Right cardiac atrium (tissue), 5 donors: ENCODE measurements at regions not wholly inside any gene's neighbourhood (a gene's known extent, or its start where the extent isn't known, plus 50 kb on each side); places are given as distances from the start of the nearest gene placed in this dataset.
"Not testable (repeated sequence)": the region's sequence is repeated elsewhere in the genome, so short reads cannot be mapped to it uniquely, and the experiment has no call there.

Experiments used
- ATAC-seq, 2 donors: fragments of 200-7000 bp; cut with Tn5 transposase; one replicate each; pipeline versions ENCODE4 v1.8.0 to v1.9.1; 2020; ENCODE audit warnings: moderate library complexity in 2 of 2, mild to moderate bottlenecking in 1 of 2
- DNase-seq, 3 donors: peaks; one replicate each; pipeline ENCODE4 v3.0.0-alpha.2; 2020
- H3K27ac ChIP-seq: one replicate; pipeline ENCODE4 v1.5.1; 2013; ENCODE audit warnings: mild to moderate bottlenecking, low read length, control low read depth, moderate library complexity
- H3K27me3 ChIP-seq: one replicate; pipeline ENCODE4 v1.6.1; 2013; ENCODE audit not compliant: control insufficient read depth, insufficient read depth
- H3K4me1 ChIP-seq: one replicate; pipeline ENCODE4 v1.6.1; 2013; ENCODE audit warnings: low read length; ENCODE audit not compliant: control insufficient read depth, insufficient read depth
- H3K4me3 ChIP-seq: one replicate; pipeline ENCODE4 v1.5.1; 2013; ENCODE audit warnings: low read length, control low read depth
- H3K9me3 ChIP-seq: one replicate; pipeline ENCODE4 v1.6.1; 2013; ENCODE audit warnings: low read length; ENCODE audit not compliant: control insufficient read depth
- WGBS: extraction: QIAGEN DNeasy Blood & Tissue Kit; methylation state at CpG from one replicate; pipeline ENCODE4 v1.1.7; 2013; 5-methylcytosine and 5-hydroxymethylcytosine counted together
- intact Hi-C, 4 donors: fragments of 100-400 bp; cut with DNase I; formaldehyde crosslinking; loops; one replicate each; pipeline versions ENCODE4 v1.11.0 to v1.14.0; 2022 to 2023
- donor health status: healthy with polysubstance abuse.
- donor health status: DM: no; HTN: yes; CAD: no.
- donor health status: DM: no; HTN: no; CAD: no.
- donor health status: DM: no; HTN: yes; CAD: no; lungs with severe emphysema.
- donor health status: DM: yes; HTN: yes; CAD: no.

GRCh38 chr2:47964277-47964676 lies 58.0 kb upstream of the FBXO11 start:
- intact Hi-C loops, result no loop called here
- ATAC-seq (no peak), DNase-seq (no peak)
- no peaks in the 10 kb centered on the region for H3K27me3 ChIP-seq
- H3K27ac ChIP-seq, result no peak overlapping the region
- no peaks in the 10 kb centered on the region for H3K4me1 ChIP-seq
- H3K9me3 ChIP-seq, result no peaks in the 10 kb centered on the region
- no peak overlapping the region for H3K4me3 ChIP-seq

DNA sequence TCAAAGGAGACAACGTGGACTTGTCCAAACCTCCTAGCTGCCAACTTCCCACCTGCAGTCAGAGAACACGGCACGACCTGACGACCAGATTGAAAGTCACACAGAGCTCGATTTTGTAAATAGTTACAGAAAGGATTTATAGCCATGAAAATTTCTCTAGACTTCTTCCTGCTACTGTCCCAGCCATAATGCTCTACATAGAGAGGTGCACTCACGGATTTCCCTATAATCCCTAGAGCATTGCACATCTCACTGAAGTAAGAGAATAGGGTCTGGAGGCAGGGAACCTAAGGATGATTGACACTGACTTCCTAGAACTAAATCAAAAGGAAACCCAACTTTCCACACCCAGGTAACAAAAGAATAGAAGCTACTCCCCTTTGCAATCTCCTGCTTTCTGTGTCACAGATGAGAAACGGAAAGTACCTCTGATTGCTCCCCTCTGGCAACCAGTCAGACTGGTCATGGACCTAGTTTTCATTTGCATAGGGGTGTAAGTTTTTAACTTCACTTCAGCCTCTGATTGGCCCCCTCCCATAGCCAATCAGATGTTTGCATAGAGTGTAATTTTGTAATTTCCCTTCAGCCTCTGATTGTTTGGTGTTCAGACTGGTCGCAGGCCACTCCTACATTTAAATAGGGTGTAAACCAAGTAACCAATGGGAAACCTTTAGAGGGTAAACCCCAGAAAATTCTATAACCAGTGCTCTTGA lies 58.6 kb upstream of the FBXO11 start:
- no peaks in the 10 kb centered on the region for H3K4me1 ChIP-seq
- no peak overlapping the region for H3K4me3 ChIP-seq
- DNase-seq (no peak), ATAC-seq (no peak)
- whole genome bisulfite sequencing, result 85% methylated on average over 8 of the region's 8 CpGs
- H3K9me3 ChIP-seq, result no peaks in the 10 kb centered on the region
- intact Hi-C loops, result no loop called here
- no peak overlapping the region for H3K27ac ChIP-seq
- no peaks in the 10 kb centered on the region for H3K27me3 ChIP-seq

- intact Hi-C loops, DNase-seq, H3K4me1 ChIP-seq, ATAC-seq, H3K9me3 ChIP-seq, H3K27me3 ChIP-seq, H3K4me3 ChIP-seq, H3K27ac ChIP-seq: not testable (repeated sequence)
These were observed 70.4 kb upstream of the FBXO11 start for GRCh38 chr2:47976728-47977127.

- peak; percentile 51 to 71 for ATAC-seq
- no peak overlapping the region for H3K4me3 ChIP-seq
- no peaks in the 10 kb centered on the region for H3K9me3 ChIP-seq
- intact Hi-C loops, result no loop called here
- peaks cover 2% of the 10 kb centered on the region for H3K4me1 ChIP-seq
- H3K27me3 ChIP-seq, result no peaks in the 10 kb centered on the region
- H3K27ac ChIP-seq, result no peak overlapping the region
- DNase-seq, result peak in 2 of 3 donors; percentile 13 to 39
These were observed 77.7 kb upstream of the FBXO11 start for GRCh38 chr2:47984041-47984440.

DNA sequence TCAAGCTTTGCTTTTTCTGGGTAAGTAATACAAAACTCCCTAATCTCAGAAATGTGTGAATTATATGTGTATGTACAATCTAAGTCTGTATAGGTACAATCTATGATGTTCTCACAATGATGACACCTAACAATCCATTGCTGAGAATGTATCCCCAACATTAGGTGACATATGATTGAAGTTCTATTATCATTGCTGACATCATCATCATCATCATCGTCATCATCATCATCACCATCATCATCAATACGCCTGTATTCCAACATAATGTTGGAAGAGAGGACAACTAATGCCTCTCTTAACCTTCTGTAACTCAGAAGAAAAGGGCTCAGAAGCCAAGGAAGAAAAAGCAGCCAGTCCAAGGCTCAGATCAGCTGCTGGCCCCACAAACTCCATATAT lies 84.2 kb upstream of the FBXO11 start:
- Histone ChIP-seq H3K9me3 (no peaks in the 10 kb centered on the region), H3K4me3 (no peak overlapping the region), H3K27ac (no peak overlapping the region), H3K4me1 (no peaks in the 10 kb centered on the region), H3K27me3 (no peaks in the 10 kb centered on the region)
- intact Hi-C loops, result no loop called here
- ATAC-seq, result no peak
- DNase-seq, result no peak
- 95% methylated on average over 2 of the region's 2 CpGs for WGBS

- no peaks in the 10 kb centered on the region for H3K27me3 ChIP-seq
- intact Hi-C loops, result no loop called here
- no peaks in the 10 kb centered on the region for H3K4me1 ChIP-seq
- ATAC-seq, result no peak
- H3K4me3 ChIP-seq, result no peak overlapping the region
- no peak for DNase-seq
- no peaks in the 10 kb centered on the region for H3K9me3 ChIP-seq
- H3K27ac ChIP-seq, result no peak overlapping the region
These were observed 86.4 kb upstream of the FBXO11 start for GRCh38 chr2:47992671-47993070.

DNA sequence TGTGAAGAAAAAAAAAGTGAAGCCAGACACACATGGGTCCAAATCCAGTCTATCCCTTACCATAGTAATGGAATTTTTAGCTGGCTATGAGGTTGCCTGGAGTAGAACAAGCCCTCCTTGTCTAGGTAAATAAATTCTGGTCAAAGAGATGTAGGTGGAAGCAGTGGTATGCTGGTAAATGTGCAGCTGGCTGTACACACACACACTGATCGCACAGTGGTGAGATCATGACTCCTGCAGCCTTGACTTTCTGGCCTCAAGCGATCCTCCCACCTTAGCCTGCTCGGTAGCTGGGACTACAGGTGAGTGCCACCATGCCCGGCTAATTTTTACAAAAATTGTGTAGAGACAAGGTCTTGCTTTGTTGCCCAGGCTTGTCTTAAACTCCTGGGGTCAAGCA lies 90.5 kb upstream of the FBXO11 start:
- DNase-seq (no peak), ATAC-seq (no peak)
- intact Hi-C loops, result no loop called here
- Histone ChIP-seq H3K27me3 (no peaks in the 10 kb centered on the region), H3K4me3 (no peak overlapping the region), H3K9me3 (no peaks in the 10 kb centered on the region), H3K4me1 (no peaks in the 10 kb centered on the region), H3K27ac (no peak overlapping the region)
- WGBS, result 88% methylated on average over 4 of the region's 4 CpGs

- Histone ChIP-seq H3K27me3 (no peaks in the 10 kb centered on the region), H3K4me3 (no peak overlapping the region), H3K27ac (no peak overlapping the region), H3K4me1 (no peaks in the 10 kb centered on the region), H3K9me3 (no peaks in the 10 kb centered on the region)
- DNase-seq (no peak), ATAC-seq (no peak)
- intact Hi-C loops, result no loop called here
- 76% methylated on average over 1 of the region's 1 CpG for WGBS
These were observed 93.2 kb upstream of the FBXO11 start for GRCh38 chr2:47999512-47999911.

DNA sequence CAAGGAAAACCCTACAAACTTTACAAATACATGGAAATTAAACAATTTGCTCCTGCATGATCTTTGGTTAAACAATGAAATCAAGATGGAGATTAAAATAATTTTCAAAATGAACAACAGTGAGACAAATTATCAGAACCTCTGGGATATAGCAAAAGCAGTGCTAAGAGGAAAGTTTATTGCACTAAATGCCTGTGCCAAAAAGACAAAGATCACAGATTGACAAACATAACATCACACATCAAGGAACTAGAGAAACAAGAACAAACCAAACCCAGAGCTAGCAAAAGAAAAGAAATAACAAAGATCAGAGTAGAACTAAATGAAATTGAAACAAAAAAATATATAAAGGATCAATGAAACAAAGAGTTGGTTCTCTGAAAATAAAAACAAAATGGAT lies 95.2 kb upstream of the FBXO11 start:
- intact Hi-C loops, result no loop called here
- Histone ChIP-seq H3K4me1 (no peaks in the 10 kb centered on the region), H3K4me3 (no peak overlapping the region), H3K9me3 (no peaks in the 10 kb centered on the region), H3K27ac (no peak overlapping the region), H3K27me3 (no peaks in the 10 kb centered on the region)
- no peak for DNase-seq
- ATAC-seq, result no peak

DNA sequence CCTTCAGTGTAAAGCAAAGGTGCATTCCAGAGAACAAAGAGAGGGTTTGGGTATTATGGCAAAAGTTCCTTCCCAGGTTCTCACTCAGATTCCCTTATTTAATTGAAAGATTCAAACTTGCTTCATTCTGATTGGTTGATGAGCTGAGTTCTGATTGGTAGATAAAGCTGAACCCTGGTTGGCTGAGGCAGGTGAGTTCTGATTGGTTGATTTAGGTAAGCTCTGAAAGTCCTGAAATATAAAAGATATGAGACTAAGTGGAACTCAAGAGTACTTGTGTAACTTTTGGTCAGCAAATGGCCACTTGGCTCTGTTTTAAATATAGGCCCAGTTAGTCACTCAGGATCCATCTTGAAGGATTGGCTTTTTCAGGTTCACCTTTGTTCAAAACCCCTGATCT lies 99.8 kb upstream of the FBXO11 start:
- ATAC-seq, result no peak
- H3K4me1 ChIP-seq, result no peaks in the 10 kb centered on the region
- no peaks in the 10 kb centered on the region for H3K27me3 ChIP-seq
- H3K4me3 ChIP-seq, result no peak overlapping the region
- no peaks in the 10 kb centered on the region for H3K9me3 ChIP-seq
- intact Hi-C loops, result no loop called here
- no peak overlapping the region for H3K27ac ChIP-seq
- DNase-seq, result no peak

DNA sequence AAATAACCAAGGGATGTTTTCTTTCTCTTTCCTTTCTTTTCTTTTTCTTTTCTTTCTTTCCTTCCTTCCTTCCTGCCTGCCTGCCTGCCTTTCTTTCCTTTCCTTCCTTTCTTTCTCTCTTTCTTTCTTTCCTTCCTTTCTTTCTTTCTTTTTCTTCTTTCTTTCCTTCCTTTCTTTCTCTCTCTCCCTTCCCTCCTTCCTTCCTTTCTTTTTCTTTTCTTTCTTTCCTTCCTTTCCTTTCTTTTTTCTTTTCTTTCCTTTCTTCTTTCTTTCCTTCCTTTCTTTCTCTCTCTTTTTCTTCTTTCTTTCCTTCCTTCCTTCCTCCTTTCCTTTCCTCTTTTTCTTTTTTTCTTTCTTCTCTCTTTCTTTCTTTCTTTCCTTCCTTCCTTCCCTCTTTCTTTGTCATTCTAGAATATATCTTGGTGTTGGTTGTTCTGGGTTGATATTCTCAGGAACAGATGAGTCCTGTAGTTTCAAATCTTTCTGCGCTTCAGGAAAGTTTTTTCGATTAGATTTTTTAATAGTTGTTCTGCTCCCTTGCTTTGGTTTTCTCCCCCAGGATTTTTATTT lies 101.5 kb upstream of the FBXO11 start:
- 97% methylated on average over 2 of the region's 2 CpGs for WGBS
- H3K27ac ChIP-seq, result no peak overlapping the region
- ATAC-seq (no peak), DNase-seq (no peak)
- no peaks in the 10 kb centered on the region for H3K4me1 ChIP-seq
- intact Hi-C loops, result no loop called here
- H3K4me3 ChIP-seq, result no peak overlapping the region
- H3K9me3 ChIP-seq, result no peaks in the 10 kb centered on the region
- H3K27me3 ChIP-seq, result no peaks in the 10 kb centered on the region

GRCh38 chr2:48009256-48009655 lies 103.0 kb upstream of the FBXO11 start:
- H3K27me3 ChIP-seq, result no peaks in the 10 kb centered on the region
- no peaks in the 10 kb centered on the region for H3K4me1 ChIP-seq
- no peak overlapping the region for H3K27ac ChIP-seq
- ATAC-seq (no peak), DNase-seq (no peak)
- H3K9me3 ChIP-seq, result no peaks in the 10 kb centered on the region
- intact Hi-C loops, result no loop called here
- 91% methylated on average over 2 of the region's 2 CpGs for WGBS
- H3K4me3 ChIP-seq, result no peak overlapping the region
